A549 (cell line): ENCODE measurements at regions not wholly inside any gene's neighbourhood (a gene's known extent, or its start where the extent isn't known, plus 50 kb on each side); places are given as distances from the start of the nearest gene placed in this dataset.
"Not testable (repeated sequence)": the region's sequence is repeated elsewhere in the genome, so short reads cannot be mapped to it uniquely, and the experiment has no call there.

Experiments used
- ATAC-seq, 2 experiments: fragments of 200-7000 bp in 1 of 2; fragments of >200 bp in 1 of 2; cut with Nextera tagmentation in 1 of 2; cut with Tn5 transposase in 1 of 2; 3 replicates each; pipeline versions ENCODE4 v1.8.0 to v1.9.1; 2018 to 2020; ENCODE audit warnings: mild to moderate bottlenecking in 1 of 2, moderate library complexity in 1 of 2
- CTCF ChIA-PET: fragments of 300-600 bp; sonication (Branson Sonifier 250); formaldehyde crosslinking; extraction: SDS; loops from one replicate; lab custom pipeline; 2021; ENCODE audit warnings: antibody characterized with exemption, inconsistent platforms; lab: Yijun Ruan, JAX
- POLR2A ChIA-PET: fragments of 350-600 bp; formaldehyde crosslinking; extraction: SDS; loops from one replicate; lab custom pipeline; 2021; ENCODE audit warnings: antibody characterized with exemption, inconsistent platforms; lab: Yijun Ruan, JAX
- DNase-seq, 2 experiments: peaks; one replicate each; pipeline versions ENCODE4 v3.0.0 to v3.0.0-alpha.2; 2011 to 2016; ENCODE audit warnings: low read depth in 1 of 2, low spot score in 1 of 2
- FAIRE-seq: peaks from 2 replicates; lab custom pipeline; 2011; peaks lifted over from hg19 to GRCh38; lab: Jason Lieb, UNC
- H3K27ac ChIP-seq, 2 experiments: fragments of >200 bp; sonication (Bioruptor Twin); formaldehyde crosslinking; 3 replicates each; pipeline ENCODE4 v1.5.1; 2016 to 2017
- H3K4me1 ChIP-seq: fragments of >200 bp; sonication (Bioruptor Twin); formaldehyde crosslinking; 3 replicates; pipeline ENCODE4 v1.6.1; 2016
- H3K4me2 ChIP-seq: fragments of >200 bp; sonication (Bioruptor Twin); formaldehyde crosslinking; 3 replicates; pipeline ENCODE4 v1.6.1; 2016
- H3K4me3 ChIP-seq: fragments of >200 bp; sonication (Bioruptor Twin); formaldehyde crosslinking; 3 replicates; pipeline ENCODE4 v1.5.1; 2016
- H3K9me3 ChIP-seq: fragments of >200 bp; sonication (Bioruptor Twin); formaldehyde crosslinking; 3 replicates; pipeline ENCODE4 v1.6.1; 2016
- CBX2 ChIP-seq: fragments of 200-600 bp; sonication (generic); IDR thresholded peaks from 2 replicates; pipeline ENCODE4 v1.6.1; 2016; ENCODE audit warnings: low read depth, mild to moderate bottlenecking, borderline replicate concordance
- CEBPB ChIP-seq, 2 experiments: fragments of >200 bp in 1 of 2; sonication (Bioruptor Twin) in 1 of 2; formaldehyde crosslinking in 1 of 2; IDR thresholded peaks; 2 replicates each; pipeline ENCODE4 v1.6.1; 2012 to 2016
- EHMT2 ChIP-seq: fragments of 200-600 bp; sonication (generic); IDR thresholded peaks from 2 replicates; pipeline ENCODE4 v1.6.1; 2016; ENCODE audit warnings: antibody characterized with exemption, low read depth, mild to moderate bottlenecking, moderate library complexity
- ESRRA ChIP-seq: fragments of 150-350 bp; IDR thresholded peaks from 2 replicates; pipeline ENCODE4 v1.6.1; 2014; ENCODE audit warnings: mild to moderate bottlenecking, low read length, borderline replicate concordance
- JUN ChIP-seq, 2 experiments: fragments of >200 bp; sonication (Bioruptor Twin); formaldehyde crosslinking; IDR thresholded peaks; 2 replicates in 1 of 2; 3 replicates in 1 of 2; pipeline ENCODE4 v1.6.1; 2016 to 2017
- MAFK ChIP-seq: fragments of 450-650 bp; IDR thresholded peaks from 2 replicates; pipeline ENCODE4 v1.6.1; 2014; ENCODE audit not compliant: partially characterized antibody
- MYC ChIP-seq: IDR thresholded peaks from 2 replicates; pipeline ENCODE4 v1.6.1; 2012; ENCODE audit warnings: mild to moderate bottlenecking, inconsistent platforms, low read length, improper control_type of control experiment, borderline replicate concordance
- PHF8 ChIP-seq: fragments of 200-600 bp; sonication (generic); IDR thresholded peaks from 2 replicates; pipeline ENCODE4 v1.6.1; 2016; ENCODE audit warnings: low read depth, mild to moderate bottlenecking, antibody characterized with exemption, moderate library complexity, borderline replicate concordance
- POLR2A ChIP-seq: IDR thresholded peaks from 2 replicates; pipeline ENCODE4 v1.6.1; 2012; ENCODE audit warnings: mild to moderate bottlenecking, low read length
- RARB ChIP-seq: fragments of 250-450 bp; sonication (Bioruptor Pico); IDR thresholded peaks from 2 replicates; pipeline ENCODE4 v1.8.0; 2021; ENCODE audit warnings: mild to moderate bottlenecking, moderate library complexity
- RCOR1 ChIP-seq: fragments of 150-350 bp; IDR thresholded peaks from 2 replicates; pipeline ENCODE4 v1.6.1; 2014; ENCODE audit warnings: antibody characterized with exemption, low read length, low read depth
- RNF2 ChIP-seq: fragments of 200-600 bp; sonication (generic); IDR thresholded peaks from 2 replicates; pipeline ENCODE4 v1.6.1; 2016; ENCODE audit warnings: low read depth, mild to moderate bottlenecking, antibody characterized with exemption, moderate library complexity, borderline replicate concordance
- SMC3 ChIP-seq: fragments of >200 bp; sonication (Bioruptor Twin); formaldehyde crosslinking; IDR thresholded peaks from 3 replicates; pipeline ENCODE4 v1.6.1; 2018; ENCODE audit warnings: inconsistent platforms
- SREBF2 ChIP-seq: fragments of 450-650 bp; IDR thresholded peaks from 2 replicates; pipeline ENCODE4 v1.6.1; 2014; ENCODE audit warnings: mild to moderate bottlenecking, moderate library complexity
- ZFP36 ChIP-seq: fragments of 450-650 bp; IDR thresholded peaks from 2 replicates; pipeline ENCODE4 v1.6.1; 2014; ENCODE audit warnings: borderline replicate concordance; ENCODE audit not compliant: partially characterized antibody
- ZNF302 ChIP-seq: fragments of 250-450 bp; sonication (Bioruptor Pico); IDR thresholded peaks from 2 replicates; pipeline ENCODE4 v1.9.0; 2021; ENCODE audit warnings: inconsistent platforms, mild to moderate bottlenecking, moderate library complexity
- WGBS: methylation state at CpG from one replicate; pipeline ENCODE4 v1.1.6; 2017; ENCODE audit errors: missing lambda C conversion rate; 5-methylcytosine and 5-hydroxymethylcytosine counted together
- TF ChIP-seq, protein P1 (sequence below): fragments of >200 bp; sonication (Bioruptor Twin); formaldehyde crosslinking; IDR thresholded peaks from 3 replicates; pipeline ENCODE4 v1.5.1; 2016
- TF ChIP-seq, protein P2 (sequence below): fragments of 450-650 bp; IDR thresholded peaks from 2 replicates; pipeline ENCODE4 v1.6.1; 2014; ENCODE audit warnings: antibody characterized with exemption
- TF ChIP-seq, protein P3 (sequence below): fragments of 250-450 bp; sonication (Bioruptor Pico); IDR thresholded peaks from 2 replicates; pipeline ENCODE4 v1.5.0; 2021; ENCODE audit warnings: mild to moderate bottlenecking, moderate library complexity, borderline replicate concordance
- TF ChIP-seq, protein P4 (sequence below): fragments of >200 bp; sonication (Bioruptor Twin); formaldehyde crosslinking; IDR thresholded peaks from 3 replicates; pipeline ENCODE4 v1.6.1; 2016
- TF ChIP-seq, protein P5 (sequence below): IDR thresholded peaks from 2 replicates; pipeline ENCODE4 v1.6.1; 2012
- TF ChIP-seq, protein P6 (sequence below): fragments of >200 bp; sonication (Bioruptor Twin); formaldehyde crosslinking; IDR thresholded peaks from 2 replicates; pipeline ENCODE4 v1.6.1; 2016

DNA sequence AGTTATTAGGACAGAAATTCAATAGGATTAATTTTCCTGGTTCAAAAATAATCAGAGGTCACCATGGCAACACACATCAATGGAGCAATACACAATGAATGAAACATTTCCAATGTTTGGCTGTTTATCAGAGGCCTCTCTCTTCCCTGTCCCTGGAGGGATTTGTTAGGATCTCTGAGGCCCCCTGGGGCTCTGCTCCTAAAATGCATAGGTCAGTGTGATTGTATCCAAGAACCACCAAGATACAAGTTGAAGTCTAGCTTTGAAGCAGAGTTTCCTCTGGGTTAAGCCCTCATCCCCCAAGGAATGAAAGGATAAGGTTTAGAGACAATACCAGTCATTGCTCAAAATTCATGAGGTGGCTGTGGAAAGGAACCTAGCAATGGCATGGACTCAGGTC lies 561.2 kb upstream of the C16orf82 start (continued):
- TF ChIP-seq, protein P1, sequence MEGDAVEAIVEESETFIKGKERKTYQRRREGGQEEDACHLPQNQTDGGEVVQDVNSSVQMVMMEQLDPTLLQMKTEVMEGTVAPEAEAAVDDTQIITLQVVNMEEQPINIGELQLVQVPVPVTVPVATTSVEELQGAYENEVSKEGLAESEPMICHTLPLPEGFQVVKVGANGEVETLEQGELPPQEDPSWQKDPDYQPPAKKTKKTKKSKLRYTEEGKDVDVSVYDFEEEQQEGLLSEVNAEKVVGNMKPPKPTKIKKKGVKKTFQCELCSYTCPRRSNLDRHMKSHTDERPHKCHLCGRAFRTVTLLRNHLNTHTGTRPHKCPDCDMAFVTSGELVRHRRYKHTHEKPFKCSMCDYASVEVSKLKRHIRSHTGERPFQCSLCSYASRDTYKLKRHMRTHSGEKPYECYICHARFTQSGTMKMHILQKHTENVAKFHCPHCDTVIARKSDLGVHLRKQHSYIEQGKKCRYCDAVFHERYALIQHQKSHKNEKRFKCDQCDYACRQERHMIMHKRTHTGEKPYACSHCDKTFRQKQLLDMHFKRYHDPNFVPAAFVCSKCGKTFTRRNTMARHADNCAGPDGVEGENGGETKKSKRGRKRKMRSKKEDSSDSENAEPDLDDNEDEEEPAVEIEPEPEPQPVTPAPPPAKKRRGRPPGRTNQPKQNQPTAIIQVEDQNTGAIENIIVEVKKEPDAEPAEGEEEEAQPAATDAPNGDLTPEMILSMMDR, result no peak
- TF ChIP-seq POLR2A (no peak), SMC3 (no peak), SREBF2 (no peak)

DNA sequence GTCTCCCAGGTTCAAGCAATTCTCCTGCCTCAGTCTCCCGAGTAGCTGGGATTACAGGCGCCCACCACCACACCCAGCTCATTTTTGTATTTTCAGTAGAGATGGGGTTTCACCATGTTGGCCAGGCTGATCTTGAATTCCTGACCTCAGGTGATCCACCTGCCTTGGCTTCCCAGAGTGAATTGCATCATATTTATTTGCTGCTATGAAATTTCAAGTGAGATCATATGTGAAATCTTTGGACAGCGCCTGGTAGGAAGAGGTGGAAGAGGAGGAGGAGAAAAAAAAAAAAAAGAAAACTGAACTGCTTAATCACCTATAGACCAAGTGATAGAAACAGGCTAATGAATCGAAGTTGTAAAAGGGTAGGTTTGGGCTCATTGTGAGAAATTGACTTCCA lies 557.8 kb upstream of the C16orf82 start:
- FAIRE-seq, ATAC-seq, H3K4me2 ChIP-seq, CTCF ChIA-PET, H3K4me1 ChIP-seq, DNase-seq, POLR2A ChIA-PET, H3K4me3 ChIP-seq, H3K9me3 ChIP-seq, H3K27ac ChIP-seq: not testable (repeated sequence)
- 0% methylated on average over 2 of the region's 4 CpGs for WGBS

DNA sequence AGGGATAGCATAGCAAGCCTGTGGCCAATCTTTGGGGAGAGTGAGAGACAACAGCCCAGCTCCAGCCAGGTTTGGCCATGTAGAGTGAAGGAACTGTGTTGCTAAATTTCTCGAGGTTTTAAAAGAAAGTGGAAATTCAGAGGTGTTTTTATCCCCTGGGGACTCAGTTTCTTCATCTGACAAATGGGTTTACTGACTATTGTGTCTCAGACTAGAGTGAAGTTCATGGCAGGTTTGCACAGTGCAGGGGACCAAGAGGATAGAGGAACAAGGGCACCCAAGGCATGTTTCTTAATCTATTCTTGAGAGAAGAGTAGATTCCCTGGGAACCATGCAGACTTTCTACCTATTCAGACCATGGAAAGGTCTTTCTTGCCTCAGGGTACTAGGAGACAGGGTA lies 555.8 kb upstream of the C16orf82 start:
- TF ChIP-seq, protein P2, sequence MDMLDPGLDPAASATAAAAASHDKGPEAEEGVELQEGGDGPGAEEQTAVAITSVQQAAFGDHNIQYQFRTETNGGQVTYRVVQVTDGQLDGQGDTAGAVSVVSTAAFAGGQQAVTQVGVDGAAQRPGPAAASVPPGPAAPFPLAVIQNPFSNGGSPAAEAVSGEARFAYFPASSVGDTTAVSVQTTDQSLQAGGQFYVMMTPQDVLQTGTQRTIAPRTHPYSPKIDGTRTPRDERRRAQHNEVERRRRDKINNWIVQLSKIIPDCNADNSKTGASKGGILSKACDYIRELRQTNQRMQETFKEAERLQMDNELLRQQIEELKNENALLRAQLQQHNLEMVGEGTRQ, result no peak
- TF ChIP-seq, protein P3, sequence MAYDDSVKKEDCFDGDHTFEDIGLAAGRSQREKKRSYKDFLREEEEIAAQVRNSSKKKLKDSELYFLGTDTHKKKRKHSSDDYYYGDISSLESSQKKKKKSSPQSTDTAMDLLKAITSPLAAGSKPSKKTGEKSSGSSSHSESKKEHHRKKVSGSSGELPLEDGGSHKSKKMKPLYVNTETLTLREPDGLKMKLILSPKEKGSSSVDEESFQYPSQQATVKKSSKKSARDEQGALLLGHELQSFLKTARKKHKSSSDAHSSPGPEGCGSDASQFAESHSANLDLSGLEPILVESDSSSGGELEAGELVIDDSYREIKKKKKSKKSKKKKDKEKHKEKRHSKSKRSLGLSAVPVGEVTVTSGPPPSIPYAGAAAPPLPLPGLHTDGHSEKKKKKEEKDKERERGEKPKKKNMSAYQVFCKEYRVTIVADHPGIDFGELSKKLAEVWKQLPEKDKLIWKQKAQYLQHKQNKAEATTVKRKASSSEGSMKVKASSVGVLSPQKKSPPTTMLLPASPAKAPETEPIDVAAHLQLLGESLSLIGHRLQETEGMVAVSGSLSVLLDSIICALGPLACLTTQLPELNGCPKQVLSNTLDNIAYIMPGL, result no peak
- TF ChIP-seq, protein P4, sequence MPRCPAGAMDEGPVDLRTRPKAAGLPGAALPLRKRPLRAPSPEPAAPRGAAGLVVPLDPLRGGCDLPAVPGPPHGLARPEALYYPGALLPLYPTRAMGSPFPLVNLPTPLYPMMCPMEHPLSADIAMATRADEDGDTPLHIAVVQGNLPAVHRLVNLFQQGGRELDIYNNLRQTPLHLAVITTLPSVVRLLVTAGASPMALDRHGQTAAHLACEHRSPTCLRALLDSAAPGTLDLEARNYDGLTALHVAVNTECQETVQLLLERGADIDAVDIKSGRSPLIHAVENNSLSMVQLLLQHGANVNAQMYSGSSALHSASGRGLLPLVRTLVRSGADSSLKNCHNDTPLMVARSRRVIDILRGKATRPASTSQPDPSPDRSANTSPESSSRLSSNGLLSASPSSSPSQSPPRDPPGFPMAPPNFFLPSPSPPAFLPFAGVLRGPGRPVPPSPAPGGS, result no peak
- no peak for TF ChIP-seq MYC
- TF ChIP-seq, protein P5, sequence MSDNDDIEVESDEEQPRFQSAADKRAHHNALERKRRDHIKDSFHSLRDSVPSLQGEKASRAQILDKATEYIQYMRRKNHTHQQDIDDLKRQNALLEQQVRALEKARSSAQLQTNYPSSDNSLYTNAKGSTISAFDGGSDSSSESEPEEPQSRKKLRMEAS, result no peak
- TF ChIP-seq CEBPB (IDR thresholded peaks at IDR 0.05), result no peak
- TF ChIP-seq RCOR1, result no peak
- no peak for TF ChIP-seq CBX2
- TF ChIP-seq PHF8, result no peak
- no peak for TF ChIP-seq ZNF302 (CRISPR knock-in tag)
- no peak for TF ChIP-seq RNF2
- TF ChIP-seq, protein P6, sequence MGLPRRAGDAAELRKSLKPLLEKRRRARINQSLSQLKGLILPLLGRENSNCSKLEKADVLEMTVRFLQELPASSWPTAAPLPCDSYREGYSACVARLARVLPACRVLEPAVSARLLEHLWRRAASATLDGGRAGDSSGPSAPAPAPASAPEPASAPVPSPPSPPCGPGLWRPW, result no peak
- no peak for TF ChIP-seq ZFP36
- TF ChIP-seq JUN (IDR thresholded peaks at IDR 0.05), result no peak
- TF ChIP-seq EHMT2, result no peak
- TF ChIP-seq ESRRA, result no peak
- TF ChIP-seq RARB, result no peak
- TF ChIP-seq MAFK, result no peak
- Histone ChIP-seq H3K4me3 (no peak overlapping the region), H3K9me3 (no peaks in the 10 kb centered on the region), H3K27ac (no peak overlapping the region), H3K4me1 (no peaks in the 10 kb centered on the region), H3K4me2 (no peak overlapping the region)
- FAIRE-seq (no peak), DNase-seq (no peak), ATAC-seq (no peak)
- ChIA-PET CTCF (no interaction called here), POLR2A (no interaction called here)
- WGBS, result 0% methylated on average over 1 of the region's 1 CpG
